ENCODE measurements at regions not wholly inside any gene's neighbourhood (a gene's known extent, or its start where the extent isn't known, plus 50 kb on each side); places are given as distances from the start of the nearest gene placed in this dataset.

GRCh38 chr2:13102397-13103063 is 385.8 kb downstream of the TRIB2 start:
- no peak for DNase-seq (ENCODE audit: low read depth)

GRCh38 chr2:13103151-13103550 is 386.4 kb downstream of the TRIB2 start:
- DNase-seq (ENCODE audit: low read depth): no peak

GRCh38 chr2:13103778-13104493 is 387.2 kb downstream of the TRIB2 start:
- no peak for DNase-seq (ENCODE audit: low read depth)

GRCh38 chr2:13104723-13105122 is 388.0 kb downstream of the TRIB2 start:
- no peak for DNase-seq (ENCODE audit: low read depth)

- DNase-seq (ENCODE audit: low read depth): no peak
Measured at GRCh38 chr2:13106302-13106701, 389.6 kb downstream of the TRIB2 start.

GRCh38 chr2:13109516-13109915 is 392.8 kb downstream of the TRIB2 start:
- no peak for DNase-seq (ENCODE audit: low read depth)

- no peak for DNase-seq (ENCODE audit: low read depth)
Measured at GRCh38 chr2:13110825-13111224, 394.1 kb downstream of the TRIB2 start.

GRCh38 chr2:13113002-13113401 is 396.3 kb downstream of the TRIB2 start:
- no peak for DNase-seq (ENCODE audit: low read depth)

- DNase-seq (ENCODE audit: low read depth): no peak
Measured at GRCh38 chr2:13114391-13114790, 397.7 kb downstream of the TRIB2 start.

GRCh38 chr2:13115643-13116042 is 398.9 kb downstream of the TRIB2 start:
- DNase-seq (ENCODE audit: low read depth): no peak

- no peak for DNase-seq (ENCODE audit: low read depth)
Measured at GRCh38 chr2:13121096-13121495, 404.4 kb downstream of the TRIB2 start.

- no peak for DNase-seq (ENCODE audit: low read depth)
Measured at GRCh38 chr2:13128139-13128538, 411.4 kb downstream of the TRIB2 start.

- no peak for DNase-seq (ENCODE audit: low read depth)
Measured at GRCh38 chr2:13135369-13135768, 418.6 kb downstream of the TRIB2 start.

- DNase-seq (ENCODE audit: low read depth): no peak
Measured at GRCh38 chr2:13135856-13136255, 419.1 kb downstream of the TRIB2 start.

- no peak for DNase-seq (ENCODE audit: low read depth)
Measured at GRCh38 chr2:13137679-13138078, 420.9 kb downstream of the TRIB2 start.

GRCh38 chr2:13141315-13141714 is 424.6 kb downstream of the TRIB2 start:
- DNase-seq (ENCODE audit: low read depth): no peak

GRCh38 chr2:13143451-13143850 is 426.7 kb downstream of the TRIB2 start:
- DNase-seq (ENCODE audit: low read depth): no peak

- no peak for DNase-seq (ENCODE audit: low read depth)
Measured at GRCh38 chr2:13156916-13157315, 440.2 kb downstream of the TRIB2 start.

GRCh38 chr2:13158466-13158865 is 441.7 kb downstream of the TRIB2 start:
- DNase-seq (ENCODE audit: low read depth): no peak

- no peak for DNase-seq (ENCODE audit: low read depth)
Measured at GRCh38 chr2:13180729-13181128, 464.0 kb downstream of the TRIB2 start.

- no peak for DNase-seq (ENCODE audit: low read depth)
Measured at GRCh38 chr2:13193075-13193474, 476.3 kb downstream of the TRIB2 start.

GRCh38 chr2:13193900-13194299 is 477.2 kb downstream of the TRIB2 start:
- no peak for DNase-seq (ENCODE audit: low read depth)

- no peak for DNase-seq (ENCODE audit: low read depth)
Measured at GRCh38 chr2:13195270-13195669, 478.5 kb downstream of the TRIB2 start.

- no peak for DNase-seq (ENCODE audit: low read depth)
Measured at GRCh38 chr2:13197248-13197647, 480.5 kb downstream of the TRIB2 start.
